ENCODE measurements at regions not wholly inside any gene's neighbourhood (a gene's known extent, or its start where the extent isn't known, plus 50 kb on each side); places are given as distances from the start of the nearest gene placed in this dataset.

GRCh38 chr1:198042168-198042567 is 114.6 kb upstream of the NEK7 start:
- CTCF ChIA-PET (ENCODE audit: low intra/inter-chr PET ratio), result no interaction called here
- in situ Hi-C loops (cut with MboI) (no loop called here), intact Hi-C loops (cut with micrococcal nuclease) (no loop called here)
- Histone ChIP-seq H3K36me3 (ENCODE audit: control insufficient read depth, insufficient read depth, low read length) (no peaks in the 10 kb centered on the region), H3K9me1 (ENCODE audit: control insufficient read depth, insufficient read depth, low read length) (no peaks in the 10 kb centered on the region), H3K27ac (ENCODE audit: extremely low read depth, low read depth, low read length) (no peak overlapping the region), H2AFZ (ENCODE audit: low read depth, low read length) (no peak overlapping the region), H3K9me3 (replicated peaks; ENCODE audit: control insufficient read depth, insufficient read depth, low read depth, low read length) (no peaks in the 10 kb centered on the region), H3K4me3 (no peak overlapping the region), H4K20me1 (replicated peaks; ENCODE audit: control insufficient read depth, insufficient read depth, low read length) (no peaks in the 10 kb centered on the region), H3K4me2 (ENCODE audit: insufficient read depth, low read length) (no peak overlapping the region), H3K4me1 (replicated peaks in 1 of 2; ENCODE audit: control insufficient read depth in 2 of 2, insufficient read depth in 2 of 2, low read length in 2 of 2) (no peaks in the 10 kb centered on the region), H3K27me3 (ENCODE audit: control insufficient read depth in 2 of 2, insufficient read depth in 2 of 2, low read length in 2 of 2) (no peaks in the 10 kb centered on the region), H3K79me2 (ENCODE audit: control insufficient read depth, insufficient read depth, low read length) (no peaks in the 10 kb centered on the region), H3K9ac (ENCODE audit: insufficient read depth in 1 of 2, low read depth in 2 of 2, low read length in 2 of 2) (no peak overlapping the region)
- 2% methylated on average over 2 of the region's 2 CpGs for WGBS (ENCODE audit: insufficient coverage, low coverage, missing lambda C conversion rate)
- DNase-seq (ENCODE audit: extremely low read depth in 1 of 4, low spot score in 3 of 4), result no peak
- no TSS peak for BruUV-seq (replicated peaks)
- no peak for FAIRE-seq
- no peak for ATAC-seq
- POLR2A ChIA-PET, result interaction anchor here (0.7 to 2.0 kb wide), 3 partner anchors 11 to 47 kb away, joined by 3 to 5 read pairs (median 3); no protein-coding TSS in a partner anchor
- no peak for TF ChIP-seq NKRF (IDR thresholded peaks at IDR 0.05; ENCODE audit: borderline replicate concordance)
- TF ChIP-seq CREM (IDR thresholded peaks at IDR 0.05; ENCODE audit: low read depth), result no peak
- no peak for TF ChIP-seq ZFP30 (CRISPR knock-in tag; IDR thresholded peaks at IDR 0.05; ENCODE audit: borderline replicate concordance)
- no peak for TF ChIP-seq KLF1 (tag; IDR thresholded peaks at IDR 0.05)
- TF ChIP-seq GTF2A2 (tag; IDR thresholded peaks at IDR 0.05), result no peak
- TF ChIP-seq ZNF121 (CRISPR knock-in tag; conservative IDR thresholded peaks at IDR 0.05), result no peak
- no peak for TF ChIP-seq FOXA1 (IDR thresholded peaks at IDR 0.05; ENCODE audit: borderline replicate concordance)
- TF ChIP-seq PHF8 (IDR thresholded peaks at IDR 0.05; ENCODE audit: borderline replicate concordance, low read length), result no peak
- no peak for TF ChIP-seq ZNF311 (CRISPR knock-in tag; IDR thresholded peaks at IDR 0.05)
- TF ChIP-seq BDP1 (IDR thresholded peaks at IDR 0.05; ENCODE audit: insufficient read depth, insufficient read length), result no peak
- no peak for TF ChIP-seq E2F8 (IDR thresholded peaks at IDR 0.05; ENCODE audit: low read depth, partially characterized antibody)
- no peak for TF ChIP-seq MEIS2 (IDR thresholded peaks at IDR 0.05; ENCODE audit: partially characterized antibody)
- TF ChIP-seq HNRNPH1 (optimal IDR thresholded peaks at IDR 0.05; ENCODE audit: low read depth, low read length), result no peak
- TF ChIP-seq ZNF316 (IDR thresholded peaks at IDR 0.05), result no peak
- no peak for TF ChIP-seq ZHX1 (conservative IDR thresholded peaks at IDR 0.05; ENCODE audit: low read length)
- no peak for TF ChIP-seq ZBTB7A (IDR thresholded peaks at IDR 0.05; ENCODE audit: borderline replicate concordance, control insufficient read depth, low read depth, low read length)
- no peak for TF ChIP-seq POLR2H (tag; IDR thresholded peaks at IDR 0.05; ENCODE audit: low read depth)
- TF ChIP-seq FOSL1 (tag; conservative IDR thresholded peaks at IDR 0.05), result no peak

All from K562 (cell line).